ENCODE measurements at regions not wholly inside any gene's neighbourhood (a gene's known extent, or its start where the extent isn't known, plus 50 kb on each side); places are given as distances from the start of the nearest gene placed in this dataset.
"Not testable (repeated sequence)": the region's sequence is repeated elsewhere in the genome, so short reads cannot be mapped to it uniquely, and the experiment has no call there.

DNA sequence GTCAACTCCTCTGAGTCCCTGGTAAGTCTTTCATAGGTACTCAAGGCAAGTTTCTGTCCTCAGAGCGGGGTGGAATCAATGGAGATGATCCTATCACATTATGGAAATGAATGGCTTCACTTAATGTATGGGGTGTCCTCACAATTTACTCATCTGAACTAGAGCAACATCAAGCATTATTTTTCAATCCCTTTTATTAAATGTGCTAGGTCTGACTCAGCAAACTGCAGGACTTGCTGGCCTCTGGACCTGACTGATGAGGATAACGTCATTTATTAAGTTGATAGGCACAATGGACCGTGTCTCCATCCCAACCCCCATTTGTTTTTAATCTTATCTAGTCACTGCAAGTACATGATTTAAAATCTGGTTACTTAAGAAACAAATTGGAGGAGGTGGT lies 259.2 kb downstream of the NUF2 start:
- Histone ChIP-seq H3K27me3 (ENCODE audit: insufficient read depth, low read length) (no peaks in the 10 kb centered on the region), H3K9me3 (ENCODE audit: control insufficient read depth in 1 of 2, low read length in 2 of 2) (no peaks in the 10 kb centered on the region), H3K36me3 (ENCODE audit: insufficient read depth, low read length) (no peaks in the 10 kb centered on the region), H3K4me3 (ENCODE audit: low read length in 2 of 2) (no peak overlapping the region), H3K27ac (ENCODE audit: low read depth, low read length) (no peak overlapping the region), H3K4me1 (ENCODE audit: insufficient read depth, low read length) (no peaks in the 10 kb centered on the region)
- Mint-ChIP-seq H3K4me3 (no peak overlapping the region), H3K27ac (no peak overlapping the region), H3K36me3 (no peaks in the 10 kb centered on the region), H3K4me1 (no peaks in the 10 kb centered on the region), H3K9me3 (peaks cover 0 to 3% (median 0%) of the 10 kb centered on the region in 8 donors), H3K27me3 (no peaks in the 10 kb centered on the region)
- intact Hi-C loops (cut with micrococcal nuclease), result no loop called here
- ChIA-PET POLR2A (ENCODE audit: partially characterized antibody) (no interaction called here), CTCF (ENCODE audit: partially characterized antibody) (no interaction called here)
- no peak for DNase-seq

DNA sequence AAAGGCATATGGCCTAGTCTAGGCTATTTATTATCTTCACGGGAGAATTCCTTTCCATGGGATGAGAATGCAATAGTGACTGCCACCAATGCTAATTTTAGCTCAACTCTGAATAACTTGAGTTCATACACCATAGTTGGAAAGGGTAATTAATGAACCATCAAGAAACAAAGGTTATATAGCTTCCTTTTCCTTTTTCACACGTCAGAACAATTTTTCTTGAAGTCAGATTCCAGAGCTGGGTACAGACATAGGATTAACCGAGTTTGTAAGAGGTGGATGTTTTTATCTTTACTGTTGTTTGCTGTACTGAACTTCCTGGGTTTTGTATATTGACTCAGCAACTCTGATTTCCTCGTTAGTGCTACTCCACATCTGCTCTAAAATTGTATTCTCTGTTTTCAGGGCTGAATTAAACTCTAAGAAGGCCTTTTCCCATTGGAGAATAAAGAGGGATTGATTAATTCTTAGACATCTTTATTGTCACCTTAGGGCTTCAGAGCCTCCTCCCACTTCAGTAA lies 262.0 kb downstream of the NUF2 start:
- Mint-ChIP-seq H3K36me3 (no peaks in the 10 kb centered on the region), H3K27ac (no peak overlapping the region), H3K4me3 (no peak overlapping the region), H3K4me1 (no peaks in the 10 kb centered on the region), H3K9me3 (peaks cover 0 to 3% (median 0%) of the 10 kb centered on the region in 8 donors), H3K27me3 (no peaks in the 10 kb centered on the region)
- H3K27ac ChIP-seq (ENCODE audit: low read depth, low read length), result no peak overlapping the region
- H3K4me1 ChIP-seq (ENCODE audit: insufficient read depth, low read length), result no peaks in the 10 kb centered on the region
- intact Hi-C loops (cut with micrococcal nuclease), result no loop called here
- no peaks in the 10 kb centered on the region for H3K9me3 ChIP-seq (ENCODE audit: control insufficient read depth in 1 of 2, low read length in 2 of 2)
- H3K27me3 ChIP-seq (ENCODE audit: insufficient read depth, low read length), result no peaks in the 10 kb centered on the region
- CTCF ChIA-PET (ENCODE audit: partially characterized antibody), result no interaction called here
- no peak for DNase-seq
- no peaks in the 10 kb centered on the region for H3K36me3 ChIP-seq (ENCODE audit: insufficient read depth, low read length)
- POLR2A ChIA-PET (ENCODE audit: partially characterized antibody), result no interaction called here
- H3K4me3 ChIP-seq (ENCODE audit: low read length in 2 of 2), result no peak overlapping the region

DNA sequence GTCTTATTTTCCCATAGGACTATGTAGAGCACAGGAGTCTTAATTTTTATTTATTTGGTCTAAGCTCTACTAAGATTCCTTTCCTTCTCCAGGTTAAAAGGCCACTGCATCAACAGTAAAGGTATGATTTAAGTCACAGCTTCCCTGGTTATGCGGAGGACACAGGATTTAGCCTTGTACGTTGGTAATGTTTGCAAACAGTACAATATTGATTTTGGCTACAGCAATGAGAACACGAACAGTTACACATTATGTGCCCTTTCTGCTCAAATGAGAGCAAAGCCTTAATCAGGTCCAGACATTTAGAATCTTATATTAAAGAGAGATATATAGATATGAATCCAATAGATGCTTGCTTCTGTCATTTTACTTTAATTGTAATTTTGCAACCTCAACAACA lies 264.0 kb downstream of the NUF2 start:
- DNase-seq, result no peak
- no peaks in the 10 kb centered on the region for H3K9me3 ChIP-seq (ENCODE audit: control insufficient read depth in 1 of 2, low read length in 2 of 2)
- H3K27ac ChIP-seq (ENCODE audit: low read depth, low read length), result no peak overlapping the region
- Mint-ChIP-seq H3K27me3 (no peaks in the 10 kb centered on the region), H3K4me3 (no peak overlapping the region), H3K27ac (no peak overlapping the region), H3K4me1 (no peaks in the 10 kb centered on the region), H3K36me3 (no peaks in the 10 kb centered on the region), H3K9me3 (peaks cover 0 to 2% (median 0%) of the 10 kb centered on the region in 8 donors)
- no peaks in the 10 kb centered on the region for H3K27me3 ChIP-seq (ENCODE audit: insufficient read depth, low read length)
- no peaks in the 10 kb centered on the region for H3K4me1 ChIP-seq (ENCODE audit: insufficient read depth, low read length)
- ChIA-PET CTCF (ENCODE audit: partially characterized antibody) (no interaction called here), POLR2A (ENCODE audit: partially characterized antibody) (no interaction called here)
- intact Hi-C loops (cut with micrococcal nuclease), result no loop called here
- H3K36me3 ChIP-seq (ENCODE audit: insufficient read depth, low read length), result no peaks in the 10 kb centered on the region
- H3K4me3 ChIP-seq (ENCODE audit: low read length in 2 of 2), result no peak overlapping the region

- H3K27ac ChIP-seq (ENCODE audit: low read depth, low read length), result no peak overlapping the region
- no peaks in the 10 kb centered on the region for H3K4me1 ChIP-seq (ENCODE audit: insufficient read depth, low read length)
- Mint-ChIP-seq H3K36me3 (no peaks in the 10 kb centered on the region), H3K9me3 (peaks cover 0 to 7% (median 3%) of the 10 kb centered on the region in 8 donors), H3K4me3 (no peak overlapping the region), H3K27ac (no peak overlapping the region), H3K4me1 (no peaks in the 10 kb centered on the region), H3K27me3 (no peaks in the 10 kb centered on the region)
- ChIA-PET POLR2A (ENCODE audit: partially characterized antibody) (no interaction called here), CTCF (ENCODE audit: partially characterized antibody) (no interaction called here)
- no peaks in the 10 kb centered on the region for H3K36me3 ChIP-seq (ENCODE audit: insufficient read depth, low read length)
- no peak overlapping the region for H3K4me3 ChIP-seq (ENCODE audit: low read length in 2 of 2)
- intact Hi-C loops (cut with micrococcal nuclease), result no loop called here
- H3K27me3 ChIP-seq (ENCODE audit: insufficient read depth, low read length), result no peaks in the 10 kb centered on the region
- H3K9me3 ChIP-seq (ENCODE audit: control insufficient read depth in 1 of 2, low read length in 2 of 2), result no peaks in the 10 kb centered on the region
- DNase-seq, result no peak
Observed at GRCh38 chr1:163588796-163589195, 267.0 kb downstream of the NUF2 start.

DNA sequence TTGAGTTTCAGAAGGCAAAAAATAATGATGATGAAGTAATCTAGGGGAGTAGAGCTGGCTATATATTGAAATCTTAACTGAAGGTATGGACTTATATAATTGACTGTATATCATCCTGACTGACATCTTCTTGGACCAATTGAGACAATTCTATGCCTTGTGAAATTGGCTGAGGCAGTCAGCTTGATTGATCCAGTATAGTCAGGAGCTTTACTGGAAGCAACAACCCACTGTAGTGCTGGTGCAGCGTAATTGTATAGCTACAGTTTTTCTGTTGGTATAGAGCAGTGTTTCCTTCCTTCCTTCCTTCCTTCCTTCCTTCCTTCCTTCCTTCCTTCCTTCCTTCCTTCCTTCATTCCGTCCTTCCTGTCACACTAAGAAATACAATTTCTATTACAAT lies 268.0 kb downstream of the NUF2 start:
- DNase-seq, result no peak
- Histone ChIP-seq H3K27ac (ENCODE audit: low read depth, low read length) (no peak overlapping the region), H3K4me1 (ENCODE audit: insufficient read depth, low read length) (no peaks in the 10 kb centered on the region), H3K9me3 (ENCODE audit: control insufficient read depth in 1 of 2, low read length in 2 of 2) (no peaks in the 10 kb centered on the region), H3K36me3 (ENCODE audit: insufficient read depth, low read length) (no peaks in the 10 kb centered on the region), H3K4me3 (ENCODE audit: low read length in 2 of 2) (no peak overlapping the region), H3K27me3 (ENCODE audit: insufficient read depth, low read length) (no peaks in the 10 kb centered on the region)
- no peak overlapping the region for H3K27ac Mint-ChIP-seq
- H3K4me1 Mint-ChIP-seq, result no peaks in the 10 kb centered on the region
- H3K4me3 Mint-ChIP-seq, result no peak overlapping the region
- ChIA-PET POLR2A (ENCODE audit: partially characterized antibody) (no interaction called here), CTCF (ENCODE audit: partially characterized antibody) (no interaction called here)
- H3K36me3 Mint-ChIP-seq, result no peaks in the 10 kb centered on the region
- intact Hi-C loops (cut with micrococcal nuclease), result no loop called here
- peaks cover 0 to 7% (median 3%) of the 10 kb centered on the region in 8 donors for H3K9me3 Mint-ChIP-seq
- H3K27me3 Mint-ChIP-seq, result no peaks in the 10 kb centered on the region

DNA sequence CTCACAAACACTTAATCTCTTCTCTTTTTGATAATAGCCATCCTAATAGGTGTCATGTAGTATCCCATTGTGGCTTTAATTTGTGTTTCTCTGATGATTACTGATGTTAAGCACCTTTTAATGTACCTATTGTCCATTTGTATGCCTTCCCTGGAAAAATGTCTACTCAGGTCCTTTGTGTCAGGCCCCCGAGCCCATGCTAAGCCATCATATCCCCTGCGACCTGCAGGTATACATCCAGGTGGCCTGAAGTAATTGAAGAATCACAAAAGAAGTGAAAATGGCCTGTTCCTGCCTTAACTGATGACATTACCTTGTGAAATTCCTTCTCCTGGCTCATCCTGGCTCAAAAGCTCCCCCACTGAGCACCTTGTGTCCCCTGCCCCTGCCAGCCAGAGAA lies 269.4 kb downstream of the NUF2 start:
- H3K27ac Mint-ChIP-seq; H3K4me3 Mint-ChIP-seq; H3K36me3 Mint-ChIP-seq; H3K27me3 ChIP-seq (ENCODE audit: insufficient read depth, low read length); H3K36me3 ChIP-seq (ENCODE audit: insufficient read depth, low read length); POLR2A ChIA-PET (ENCODE audit: partially characterized antibody); H3K9me3 ChIP-seq (ENCODE audit: control insufficient read depth in 1 of 2, low read length in 2 of 2); H3K4me1 ChIP-seq (ENCODE audit: insufficient read depth, low read length); H3K27ac ChIP-seq (ENCODE audit: low read depth, low read length); H3K9me3 Mint-ChIP-seq; DNase-seq; H3K4me3 ChIP-seq (ENCODE audit: low read length in 2 of 2); intact Hi-C loops (cut with micrococcal nuclease); H3K4me1 Mint-ChIP-seq; CTCF ChIA-PET (ENCODE audit: partially characterized antibody); H3K27me3 Mint-ChIP-seq: not testable (repeated sequence)

DNA sequence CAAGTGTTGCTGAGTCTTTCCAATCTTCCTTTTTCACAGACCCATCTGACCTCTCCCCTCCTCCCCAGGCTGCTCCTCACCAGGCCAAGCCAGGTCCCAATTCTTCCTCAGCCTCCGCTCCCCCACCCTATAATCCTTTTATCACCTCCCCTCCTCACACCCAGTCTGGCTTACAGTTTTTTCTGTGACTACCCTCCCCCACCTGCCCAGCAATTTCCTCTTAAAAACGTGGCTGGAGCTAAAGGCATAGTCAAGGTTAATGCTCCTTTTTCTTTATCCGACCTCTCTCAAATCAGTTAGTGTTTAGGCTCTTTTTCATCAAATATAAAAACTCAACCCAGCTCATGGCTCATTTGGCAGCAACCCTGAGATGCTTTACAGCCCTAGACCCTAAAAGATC lies 270.9 kb downstream of the NUF2 start:
- H3K4me3 Mint-ChIP-seq; H3K27ac Mint-ChIP-seq; H3K36me3 Mint-ChIP-seq; H3K9me3 ChIP-seq (ENCODE audit: control insufficient read depth in 1 of 2, low read length in 2 of 2); H3K4me3 ChIP-seq (ENCODE audit: low read length in 2 of 2); CTCF ChIA-PET (ENCODE audit: partially characterized antibody); H3K36me3 ChIP-seq (ENCODE audit: insufficient read depth, low read length); POLR2A ChIA-PET (ENCODE audit: partially characterized antibody); DNase-seq; H3K4me1 ChIP-seq (ENCODE audit: insufficient read depth, low read length); intact Hi-C loops (cut with micrococcal nuclease); H3K27me3 Mint-ChIP-seq; H3K27ac ChIP-seq (ENCODE audit: low read depth, low read length); H3K9me3 Mint-ChIP-seq; H3K4me1 Mint-ChIP-seq; H3K27me3 ChIP-seq (ENCODE audit: insufficient read depth, low read length): not testable (repeated sequence)

GRCh38 chr1:163596106-163596505 lies 274.4 kb downstream of the NUF2 start:
- CTCF ChIA-PET (ENCODE audit: partially characterized antibody); H3K27ac ChIP-seq (ENCODE audit: low read depth, low read length); H3K27me3 ChIP-seq (ENCODE audit: insufficient read depth, low read length); DNase-seq; H3K9me3 ChIP-seq (ENCODE audit: control insufficient read depth in 1 of 2, low read length in 2 of 2); H3K27ac Mint-ChIP-seq; H3K27me3 Mint-ChIP-seq; H3K4me3 ChIP-seq (ENCODE audit: low read length in 2 of 2); intact Hi-C loops (cut with micrococcal nuclease); H3K4me1 ChIP-seq (ENCODE audit: insufficient read depth, low read length); H3K9me3 Mint-ChIP-seq; H3K4me1 Mint-ChIP-seq; H3K4me3 Mint-ChIP-seq; H3K36me3 Mint-ChIP-seq; POLR2A ChIA-PET (ENCODE audit: partially characterized antibody); H3K36me3 ChIP-seq (ENCODE audit: insufficient read depth, low read length): not testable (repeated sequence)
